Mesodermal cell (in vitro differentiated cells): ENCODE measurements at regions not wholly inside any gene's neighbourhood (a gene's known extent, or its start where the extent isn't known, plus 50 kb on each side); places are given as distances from the start of the nearest gene placed in this dataset.
"Not testable (repeated sequence)": the region's sequence is repeated elsewhere in the genome, so short reads cannot be mapped to it uniquely, and the experiment has no call there.

Source experiments
- H3K27ac ChIP-seq: 2 replicates; pipeline ENCODE4 v1.7.0; 2013; ENCODE audit warnings: mild to moderate bottlenecking, low read depth, low read length, moderate library complexity; ENCODE audit not compliant: severe bottlenecking
- H3K36me3 ChIP-seq: 2 replicates; pipeline ENCODE4 v1.7.1; 2013; ENCODE audit warnings: mild to moderate bottlenecking, low read length, moderate library complexity; ENCODE audit not compliant: control insufficient read depth, insufficient read depth
- H3K4me1 ChIP-seq: one replicate; pipeline ENCODE4 v1.7.1; 2013; ENCODE audit warnings: mild to moderate bottlenecking, low read length; ENCODE audit not compliant: insufficient read depth, control insufficient read depth, poor library complexity, severe bottlenecking
- H3K4me3 ChIP-seq: 2 replicates; pipeline ENCODE4 v1.7.0; 2013; ENCODE audit warnings: low read length, control low read depth, mild to moderate bottlenecking; ENCODE audit not compliant: insufficient read depth, poor library complexity, severe bottlenecking; ENCODE audit errors: extremely low read depth
- H3K9me3 ChIP-seq: 2 replicates; pipeline ENCODE4 v1.7.1; 2013; ENCODE audit warnings: mild to moderate bottlenecking, low read length, moderate library complexity; ENCODE audit not compliant: control insufficient read depth
- WGBS, 2 experiments: methylation state at CpG; one replicate each; pipeline ENCODE4 v1.1.5; 2013; ENCODE audit warnings: missing lambda C conversion rate in 2 of 2; ENCODE audit not compliant: insufficient coverage in 2 of 2; 5-methylcytosine and 5-hydroxymethylcytosine counted together

DNA sequence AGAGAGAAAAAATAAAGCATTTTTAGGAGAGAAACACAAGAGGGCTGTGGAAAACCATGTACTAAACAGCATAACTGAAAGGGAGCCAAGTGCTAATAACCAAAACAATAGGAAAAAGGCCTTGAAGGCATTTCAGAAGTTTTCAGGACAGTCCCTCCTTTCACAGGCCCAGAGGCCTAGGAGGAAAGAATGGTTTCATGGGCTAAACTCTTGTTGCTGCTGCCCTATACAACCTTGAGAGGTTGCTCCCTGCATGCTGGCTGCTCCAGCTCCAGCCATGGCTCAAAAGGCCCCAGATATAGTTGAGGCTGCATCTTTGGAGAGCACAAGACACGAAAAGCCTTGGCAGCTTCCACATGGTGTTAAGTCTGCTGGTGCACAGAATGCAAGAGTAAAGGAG is 267.4 kb upstream of the LRP1B start:
- peaks cover 23% of the 10 kb centered on the region for H3K9me3 ChIP-seq
- H3K4me1 ChIP-seq = no peaks in the 10 kb centered on the region
- no peaks in the 10 kb centered on the region for H3K36me3 ChIP-seq
- WGBS, 2 experiments = 64 to 100% methylated on average over 1 of the region's 1 CpG
- H3K27ac ChIP-seq = no peak overlapping the region
- H3K4me3 ChIP-seq = no peak overlapping the region

DNA sequence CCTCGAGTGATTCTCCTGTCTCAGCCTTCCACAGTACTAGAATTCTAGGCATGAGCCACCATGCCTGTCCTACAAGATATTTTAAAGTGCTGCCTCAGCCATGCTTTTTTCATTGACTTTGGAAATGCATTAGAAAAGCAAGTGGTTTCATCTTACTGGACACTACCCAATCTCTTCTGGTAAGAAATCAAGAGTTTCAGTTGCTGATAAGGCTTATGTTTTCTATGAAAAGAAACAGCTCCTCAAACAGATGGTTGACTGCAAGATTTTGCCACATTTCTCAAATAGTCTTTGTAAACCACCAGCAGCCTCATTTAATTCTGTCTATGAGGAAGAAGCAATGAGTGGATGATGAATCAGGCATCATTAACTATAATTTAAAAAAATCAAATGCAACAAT is 264.5 kb upstream of the LRP1B start:
- H3K27ac ChIP-seq = no peak overlapping the region
- H3K9me3 ChIP-seq = peaks cover 23% of the 10 kb centered on the region
- no peak overlapping the region for H3K4me3 ChIP-seq
- H3K4me1 ChIP-seq = no peaks in the 10 kb centered on the region
- no CpG with 5 or more reads among the region's 1 CpG for WGBS, 2 experiments
- H3K36me3 ChIP-seq = no peaks in the 10 kb centered on the region

DNA sequence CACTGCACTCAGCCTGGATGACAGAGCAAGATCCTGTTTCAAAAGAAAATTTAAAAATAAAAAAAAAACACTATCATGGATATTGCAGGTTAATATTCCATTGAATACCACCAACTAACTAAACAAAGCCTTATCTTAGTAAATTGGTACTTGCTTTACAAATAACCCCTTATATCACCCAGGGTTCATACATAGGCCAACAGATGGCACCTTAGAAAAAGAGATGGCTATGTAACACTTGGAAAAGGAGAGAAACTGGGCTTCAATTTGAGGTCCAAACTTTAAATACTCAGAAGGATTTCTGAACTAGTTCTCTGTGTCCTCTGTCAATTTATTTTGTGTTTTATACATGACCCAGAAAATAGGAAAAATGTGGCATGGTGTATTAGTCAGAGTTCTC is 249.6 kb upstream of the LRP1B start:
- H3K9me3 ChIP-seq = no peaks in the 10 kb centered on the region
- H3K4me1 ChIP-seq = no peaks in the 10 kb centered on the region
- no peaks in the 10 kb centered on the region for H3K36me3 ChIP-seq
- no peak overlapping the region for H3K27ac ChIP-seq
- H3K4me3 ChIP-seq = no peak overlapping the region

DNA sequence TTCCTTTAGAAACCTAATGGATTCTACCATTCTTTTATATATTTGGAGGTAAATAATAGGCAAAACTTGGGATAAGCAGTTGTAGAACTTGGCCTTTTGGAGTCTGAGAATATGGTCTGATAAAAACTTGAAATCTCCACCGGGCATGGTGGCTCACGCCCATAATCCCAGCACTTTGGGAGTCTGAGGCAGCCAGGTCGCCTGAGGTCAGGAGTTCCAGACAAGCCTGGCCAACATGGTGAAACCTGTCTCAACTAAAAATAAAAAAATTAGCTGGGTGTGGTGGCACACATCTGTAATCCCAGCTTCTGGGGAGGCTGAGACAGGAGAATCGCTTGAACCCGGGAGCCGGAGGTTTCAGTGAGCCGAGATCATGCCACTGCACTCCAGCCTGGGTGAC is 231.3 kb upstream of the LRP1B start:
- not testable (repeated sequence) for H3K27ac ChIP-seq, H3K36me3 ChIP-seq, H3K4me1 ChIP-seq, H3K9me3 ChIP-seq, H3K4me3 ChIP-seq
- 73 to 81% methylated on average over 3 to 4 of the region's 7 CpGs for WGBS, 2 experiments

DNA sequence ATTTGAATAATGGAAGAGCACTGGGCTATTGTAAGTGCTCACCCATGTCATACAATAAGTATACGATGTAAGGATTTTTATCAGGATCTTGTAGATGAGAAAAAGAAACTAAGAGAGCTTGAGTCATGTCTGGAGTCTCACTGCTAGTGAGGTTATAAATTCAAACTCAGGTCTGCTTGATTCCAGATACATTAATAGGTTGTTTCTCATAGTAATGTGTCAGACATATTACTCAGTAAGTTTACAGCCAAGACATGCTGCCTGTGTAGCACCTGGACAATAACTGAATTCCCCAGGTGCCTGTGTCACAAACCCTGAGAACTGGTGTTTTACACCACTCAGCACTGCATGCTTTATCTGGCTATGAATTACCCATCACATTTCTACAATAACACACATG is 216.9 kb upstream of the LRP1B start:
- WGBS, 2 experiments = no CpG with 5 or more reads among the region's 1 CpG
- no peaks in the 10 kb centered on the region for H3K4me1 ChIP-seq
- no peaks in the 10 kb centered on the region for H3K36me3 ChIP-seq
- H3K27ac ChIP-seq = no peak overlapping the region
- H3K9me3 ChIP-seq = no peaks in the 10 kb centered on the region
- no peak overlapping the region for H3K4me3 ChIP-seq

DNA sequence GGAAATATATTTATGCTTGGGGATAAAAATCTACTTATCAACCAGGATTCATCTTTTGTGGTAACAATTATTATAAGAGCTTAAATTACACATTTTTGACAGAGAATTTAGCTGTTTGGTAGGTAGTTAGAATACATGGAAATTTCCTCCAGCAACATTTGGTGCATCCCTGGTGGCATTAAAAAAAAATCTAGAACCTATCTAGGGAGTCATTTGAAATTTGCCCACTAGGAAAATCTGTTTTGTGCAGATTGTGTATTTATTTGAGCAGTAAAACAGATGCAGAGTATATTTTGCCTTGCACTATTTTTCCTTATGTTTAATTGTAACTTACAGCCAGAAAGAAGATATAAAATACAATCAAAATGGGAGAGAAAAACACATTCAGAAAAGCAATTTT is 208.4 kb upstream of the LRP1B start:
- H3K4me1 ChIP-seq = no peaks in the 10 kb centered on the region
- H3K4me3 ChIP-seq = no peak overlapping the region
- H3K27ac ChIP-seq = no peak overlapping the region
- no peaks in the 10 kb centered on the region for H3K9me3 ChIP-seq
- H3K36me3 ChIP-seq = no peaks in the 10 kb centered on the region

DNA sequence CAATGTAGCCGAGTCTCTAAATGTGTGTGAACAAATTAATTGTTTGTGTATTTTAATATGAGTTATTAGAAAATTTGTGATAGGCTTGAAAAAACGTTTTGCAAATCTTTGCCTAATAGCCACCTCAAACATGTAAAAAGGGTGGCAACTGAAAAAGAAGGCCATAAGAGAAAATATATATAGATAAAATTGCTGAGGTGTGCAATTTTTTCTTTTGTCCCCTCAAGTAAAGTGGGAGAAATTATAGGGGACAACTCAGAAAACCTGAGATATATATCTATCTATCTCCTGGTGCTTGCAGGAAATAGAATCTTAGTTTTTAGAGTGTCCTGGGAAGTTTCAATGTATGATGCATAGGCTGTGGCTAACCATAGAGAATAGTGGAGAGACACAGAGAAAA is 201.4 kb upstream of the LRP1B start:
- Histone ChIP-seq H3K27ac (no peak overlapping the region), H3K36me3 (no peaks in the 10 kb centered on the region), H3K9me3 (no peaks in the 10 kb centered on the region), H3K4me1 (no peaks in the 10 kb centered on the region), H3K4me3 (no peak overlapping the region)
- 80% methylated on average over 1 of the region's 2 CpGs; no CpG with 5 or more reads in 1 of the 2 experiments for WGBS, 2 experiments

DNA sequence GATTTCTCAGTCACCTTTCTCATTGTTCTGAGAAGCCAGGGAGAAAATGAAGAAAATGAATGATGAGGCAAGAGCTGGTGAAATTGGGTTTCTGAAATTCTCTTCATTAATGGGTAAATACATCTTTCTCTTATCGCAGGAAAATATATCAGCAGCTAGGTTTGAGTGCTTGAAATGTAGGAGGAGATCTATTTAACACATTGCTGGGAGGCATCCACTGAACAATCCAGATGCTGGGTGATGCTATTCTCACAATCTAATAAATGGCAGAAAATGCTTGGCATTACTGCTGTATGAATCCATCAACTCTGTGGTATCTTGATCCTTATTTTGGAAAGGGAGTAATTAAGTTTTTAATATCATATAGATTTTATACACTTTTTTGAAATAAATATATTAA is 199.6 kb upstream of the LRP1B start:
- H3K27ac ChIP-seq = no peak overlapping the region
- no peaks in the 10 kb centered on the region for H3K9me3 ChIP-seq
- no peaks in the 10 kb centered on the region for H3K4me1 ChIP-seq
- no peak overlapping the region for H3K4me3 ChIP-seq
- WGBS, 2 experiments = 80% methylated on average over 1 of the region's 1 CpG; no CpG with 5 or more reads in 1 of the 2 experiments
- H3K36me3 ChIP-seq = no peaks in the 10 kb centered on the region

DNA sequence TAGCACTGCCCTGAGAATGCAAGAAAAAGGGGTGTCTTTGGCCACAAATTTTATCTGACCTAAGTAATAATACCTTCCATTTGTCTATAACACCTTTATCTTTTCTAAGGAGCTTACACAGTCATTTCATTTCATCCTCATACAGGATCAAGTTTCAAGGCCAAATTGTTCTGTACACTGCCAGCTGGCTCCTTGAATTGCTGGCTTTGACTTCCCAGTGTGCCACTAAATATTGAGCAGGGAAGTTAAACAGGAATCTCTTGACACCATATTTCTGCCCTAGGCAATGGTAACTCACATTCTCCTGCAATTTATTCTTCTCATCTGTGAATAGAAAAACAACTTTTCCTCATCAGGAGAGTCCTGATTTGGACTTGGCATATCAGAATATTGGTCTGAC is 195.1 kb upstream of the LRP1B start:
- Histone ChIP-seq H3K4me3 (no peak overlapping the region), H3K27ac (no peak overlapping the region), H3K4me1 (no peaks in the 10 kb centered on the region), H3K9me3 (no peaks in the 10 kb centered on the region), H3K36me3 (no peaks in the 10 kb centered on the region)

DNA sequence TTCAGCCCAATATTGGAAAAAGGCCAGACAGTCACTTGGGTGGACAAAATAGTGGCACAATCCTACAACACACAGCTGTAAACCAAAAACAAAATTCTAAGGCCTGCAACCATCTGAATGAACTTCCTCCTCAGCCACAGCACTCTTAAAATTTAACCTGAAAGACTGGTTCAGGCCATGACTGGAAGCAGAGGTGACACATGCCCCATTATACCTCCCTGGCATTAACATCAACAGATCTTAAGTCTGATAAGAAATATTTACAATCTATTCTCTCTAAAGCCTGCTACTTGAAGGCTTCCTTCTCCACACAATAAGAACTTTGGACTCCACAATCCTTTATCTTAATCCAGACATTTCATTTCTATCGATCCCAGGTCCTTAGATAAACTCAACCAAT is 192.4 kb upstream of the LRP1B start:
- no peaks in the 10 kb centered on the region for H3K4me1 ChIP-seq
- WGBS, 2 experiments = 90 to 100% methylated on average over 1 of the region's 1 CpG

DNA sequence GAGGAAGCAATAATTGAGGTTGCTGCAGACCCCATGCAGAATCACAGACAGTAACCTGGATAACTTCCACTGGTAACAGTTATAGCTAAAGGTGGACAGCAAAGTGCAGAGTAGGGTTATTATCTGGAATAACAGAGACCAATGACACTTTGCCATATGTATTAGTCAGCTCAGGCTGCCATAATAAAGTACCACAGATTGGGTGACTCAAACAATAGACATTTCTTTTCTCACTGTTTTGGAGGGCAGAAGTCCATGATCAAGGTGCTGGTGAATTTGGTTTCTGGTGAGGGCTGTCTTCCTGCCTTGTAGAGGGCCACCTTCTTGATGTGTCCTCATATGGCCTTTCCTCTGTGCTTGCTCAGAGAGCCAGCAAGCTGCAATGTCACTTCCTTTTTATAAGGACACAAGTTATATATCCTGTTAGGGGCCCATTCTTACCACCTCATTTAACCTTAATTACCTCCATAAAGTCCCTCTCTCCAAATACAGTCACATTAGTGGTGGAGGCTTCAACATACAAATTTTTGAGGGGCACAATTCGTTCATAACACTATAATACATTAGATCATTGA is 191.0 kb upstream of the LRP1B start:
- Histone ChIP-seq H3K27ac (no peak overlapping the region), H3K4me1 (no peaks in the 10 kb centered on the region), H3K9me3 (no peaks in the 10 kb centered on the region), H3K4me3 (no peak overlapping the region), H3K36me3 (no peaks in the 10 kb centered on the region)
- 60% methylated on average over 1 of the region's 1 CpG; no CpG with 5 or more reads in 1 of the 2 experiments for WGBS, 2 experiments

More for the DNA sequence above, 192.4 kb upstream of the LRP1B start:
- Histone ChIP-seq H3K27ac (no peak overlapping the region), H3K9me3 (no peaks in the 10 kb centered on the region), H3K4me3 (no peak overlapping the region), H3K36me3 (no peaks in the 10 kb centered on the region)

DNA sequence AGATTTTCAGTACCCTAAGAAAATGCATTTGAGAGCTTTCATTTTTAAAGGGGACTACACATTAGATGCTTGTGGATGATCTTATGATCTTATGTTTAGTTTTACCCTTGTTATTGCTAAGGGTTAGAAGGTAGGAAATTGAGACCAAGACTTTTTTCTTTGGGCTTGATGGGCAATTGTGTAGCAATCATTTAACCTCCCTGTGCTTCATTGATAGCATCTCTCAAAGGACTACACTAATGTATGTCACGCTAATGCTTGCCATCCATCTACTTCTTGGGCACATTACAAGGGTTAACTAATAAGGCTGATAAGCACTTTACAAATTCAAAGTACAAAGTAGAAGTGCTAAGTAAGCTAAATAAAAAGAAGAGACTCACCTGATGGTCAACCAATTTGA is 189.3 kb upstream of the LRP1B start:
- no CpG with 5 or more reads among the region's 1 CpG for WGBS, 2 experiments
- Histone ChIP-seq H3K27ac (no peak overlapping the region), H3K9me3 (no peaks in the 10 kb centered on the region), H3K4me1 (no peaks in the 10 kb centered on the region), H3K4me3 (no peak overlapping the region), H3K36me3 (no peaks in the 10 kb centered on the region)
